ENCODE measurements at regions not wholly inside any gene's neighbourhood (a gene's known extent, or its start where the extent isn't known, plus 50 kb on each side); places are given as distances from the start of the nearest gene placed in this dataset.

DNA sequence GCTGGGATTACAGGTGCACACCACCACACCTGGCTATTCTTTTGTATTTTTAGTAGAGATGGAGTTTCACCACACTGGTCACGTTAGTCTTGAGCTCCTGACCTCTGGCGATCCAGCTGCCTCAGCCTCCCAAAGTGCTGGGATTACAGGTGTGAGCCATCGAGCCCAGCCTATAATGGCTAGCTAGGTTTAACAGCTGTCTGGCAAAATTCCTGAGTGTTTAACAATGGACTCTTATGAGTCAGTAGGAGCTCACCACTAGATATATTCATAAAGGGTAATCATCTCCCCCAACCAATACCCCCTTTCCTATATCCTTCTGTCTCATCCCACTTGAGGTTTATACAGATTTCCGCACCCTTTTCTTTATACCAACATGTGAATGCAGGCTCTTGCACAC is 91.5 kb upstream of the CDH13 start:
- TF ChIP-seq GABPA (IDR thresholded peaks at IDR 0.05; ENCODE audit: low read depth) = no peak
- TF ChIP-seq, protein P1, sequence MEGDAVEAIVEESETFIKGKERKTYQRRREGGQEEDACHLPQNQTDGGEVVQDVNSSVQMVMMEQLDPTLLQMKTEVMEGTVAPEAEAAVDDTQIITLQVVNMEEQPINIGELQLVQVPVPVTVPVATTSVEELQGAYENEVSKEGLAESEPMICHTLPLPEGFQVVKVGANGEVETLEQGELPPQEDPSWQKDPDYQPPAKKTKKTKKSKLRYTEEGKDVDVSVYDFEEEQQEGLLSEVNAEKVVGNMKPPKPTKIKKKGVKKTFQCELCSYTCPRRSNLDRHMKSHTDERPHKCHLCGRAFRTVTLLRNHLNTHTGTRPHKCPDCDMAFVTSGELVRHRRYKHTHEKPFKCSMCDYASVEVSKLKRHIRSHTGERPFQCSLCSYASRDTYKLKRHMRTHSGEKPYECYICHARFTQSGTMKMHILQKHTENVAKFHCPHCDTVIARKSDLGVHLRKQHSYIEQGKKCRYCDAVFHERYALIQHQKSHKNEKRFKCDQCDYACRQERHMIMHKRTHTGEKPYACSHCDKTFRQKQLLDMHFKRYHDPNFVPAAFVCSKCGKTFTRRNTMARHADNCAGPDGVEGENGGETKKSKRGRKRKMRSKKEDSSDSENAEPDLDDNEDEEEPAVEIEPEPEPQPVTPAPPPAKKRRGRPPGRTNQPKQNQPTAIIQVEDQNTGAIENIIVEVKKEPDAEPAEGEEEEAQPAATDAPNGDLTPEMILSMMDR (IDR thresholded peaks at IDR 0.05; ENCODE audit: insufficient read depth, low read length) = no peak
- Histone ChIP-seq H3K4me3 (replicated peaks; ENCODE audit: insufficient read depth, low read length) (no peak overlapping the region), H3K27me3 (ENCODE audit: insufficient read depth, poor library complexity, severe bottlenecking) (no peaks in the 10 kb centered on the region), H3K27ac (replicated peaks) (no peak overlapping the region)
- DNase-seq (ENCODE audit: low read depth in 1 of 2, low spot score in 1 of 2) = no peak

DNA sequence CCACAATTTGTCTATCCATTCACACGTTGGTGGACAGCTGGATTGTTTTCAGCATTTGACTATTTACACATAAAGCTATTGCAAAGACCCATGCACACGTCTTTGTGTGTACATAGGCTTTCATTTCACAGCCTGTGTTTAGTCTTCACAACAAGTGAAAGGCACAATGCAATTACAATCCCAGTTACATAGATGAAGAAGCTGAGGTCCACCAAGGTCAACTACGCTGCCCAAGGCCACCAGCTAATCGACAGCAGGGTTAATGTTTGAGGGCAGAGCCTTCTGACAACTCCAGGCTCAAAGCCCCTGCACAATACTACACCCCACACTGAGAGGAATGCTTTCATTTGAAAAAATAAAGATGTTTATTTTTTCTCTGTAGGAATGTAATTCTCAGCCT is 93.6 kb upstream of the CDH13 start:
- no peaks in the 10 kb centered on the region for H3K27me3 ChIP-seq (ENCODE audit: insufficient read depth, poor library complexity, severe bottlenecking)
- TF ChIP-seq, protein P1 (IDR thresholded peaks at IDR 0.05; ENCODE audit: insufficient read depth, low read length) = no peak
- DNase-seq (ENCODE audit: low read depth in 1 of 2, low spot score in 1 of 2) = no peak
- H3K4me3 ChIP-seq (replicated peaks; ENCODE audit: insufficient read depth, low read length) = no peak overlapping the region
- no peak overlapping the region for H3K27ac ChIP-seq (replicated peaks)

DNA sequence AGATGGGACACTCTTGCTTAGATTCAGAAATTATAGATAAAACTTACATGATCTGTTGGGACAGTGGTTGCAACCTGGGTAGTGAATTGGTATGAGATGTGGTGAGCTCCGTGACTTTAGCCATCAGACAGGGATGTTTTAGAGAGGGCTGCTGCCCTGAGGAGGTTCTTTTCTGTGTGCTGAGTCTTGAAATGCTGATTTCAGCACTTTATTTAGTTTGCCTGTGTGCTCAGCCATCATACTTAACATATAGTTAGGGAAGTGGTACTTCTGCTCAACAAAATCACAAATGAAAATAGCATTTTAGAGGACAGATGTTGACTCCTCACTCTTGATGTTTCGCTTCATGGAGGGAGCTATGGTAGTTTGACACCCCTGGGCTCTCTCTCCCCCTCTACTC is 95.9 kb upstream of the CDH13 start:
- TF ChIP-seq GABPA (IDR thresholded peaks at IDR 0.05; ENCODE audit: low read depth) (no peak), POLR2AphosphoS5 (IDR thresholded peaks at IDR 0.05; ENCODE audit: low read depth) (no peak), SPI1 (IDR thresholded peaks at IDR 0.05; ENCODE audit: borderline replicate concordance, low read depth) (no peak)
- TF ChIP-seq, protein P1 (IDR thresholded peaks at IDR 0.05; ENCODE audit: insufficient read depth, low read length) = no peak
- TF ChIP-seq, protein P2, sequence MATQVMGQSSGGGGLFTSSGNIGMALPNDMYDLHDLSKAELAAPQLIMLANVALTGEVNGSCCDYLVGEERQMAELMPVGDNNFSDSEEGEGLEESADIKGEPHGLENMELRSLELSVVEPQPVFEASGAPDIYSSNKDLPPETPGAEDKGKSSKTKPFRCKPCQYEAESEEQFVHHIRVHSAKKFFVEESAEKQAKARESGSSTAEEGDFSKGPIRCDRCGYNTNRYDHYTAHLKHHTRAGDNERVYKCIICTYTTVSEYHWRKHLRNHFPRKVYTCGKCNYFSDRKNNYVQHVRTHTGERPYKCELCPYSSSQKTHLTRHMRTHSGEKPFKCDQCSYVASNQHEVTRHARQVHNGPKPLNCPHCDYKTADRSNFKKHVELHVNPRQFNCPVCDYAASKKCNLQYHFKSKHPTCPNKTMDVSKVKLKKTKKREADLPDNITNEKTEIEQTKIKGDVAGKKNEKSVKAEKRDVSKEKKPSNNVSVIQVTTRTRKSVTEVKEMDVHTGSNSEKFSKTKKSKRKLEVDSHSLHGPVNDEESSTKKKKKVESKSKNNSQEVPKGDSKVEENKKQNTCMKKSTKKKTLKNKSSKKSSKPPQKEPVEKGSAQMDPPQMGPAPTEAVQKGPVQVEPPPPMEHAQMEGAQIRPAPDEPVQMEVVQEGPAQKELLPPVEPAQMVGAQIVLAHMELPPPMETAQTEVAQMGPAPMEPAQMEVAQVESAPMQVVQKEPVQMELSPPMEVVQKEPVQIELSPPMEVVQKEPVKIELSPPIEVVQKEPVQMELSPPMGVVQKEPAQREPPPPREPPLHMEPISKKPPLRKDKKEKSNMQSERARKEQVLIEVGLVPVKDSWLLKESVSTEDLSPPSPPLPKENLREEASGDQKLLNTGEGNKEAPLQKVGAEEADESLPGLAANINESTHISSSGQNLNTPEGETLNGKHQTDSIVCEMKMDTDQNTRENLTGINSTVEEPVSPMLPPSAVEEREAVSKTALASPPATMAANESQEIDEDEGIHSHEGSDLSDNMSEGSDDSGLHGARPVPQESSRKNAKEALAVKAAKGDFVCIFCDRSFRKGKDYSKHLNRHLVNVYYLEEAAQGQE (IDR thresholded peaks at IDR 0.05; ENCODE audit: insufficient replicate concordance, low read depth) = no peak
- DNase-seq (ENCODE audit: low read depth in 1 of 2, low spot score in 1 of 2) = no peak
- H3K27ac ChIP-seq (replicated peaks) = no peak overlapping the region
- no peak overlapping the region for H3K4me3 ChIP-seq (replicated peaks; ENCODE audit: insufficient read depth, low read length)
- no peaks in the 10 kb centered on the region for H3K27me3 ChIP-seq (ENCODE audit: insufficient read depth, poor library complexity, severe bottlenecking)

DNA sequence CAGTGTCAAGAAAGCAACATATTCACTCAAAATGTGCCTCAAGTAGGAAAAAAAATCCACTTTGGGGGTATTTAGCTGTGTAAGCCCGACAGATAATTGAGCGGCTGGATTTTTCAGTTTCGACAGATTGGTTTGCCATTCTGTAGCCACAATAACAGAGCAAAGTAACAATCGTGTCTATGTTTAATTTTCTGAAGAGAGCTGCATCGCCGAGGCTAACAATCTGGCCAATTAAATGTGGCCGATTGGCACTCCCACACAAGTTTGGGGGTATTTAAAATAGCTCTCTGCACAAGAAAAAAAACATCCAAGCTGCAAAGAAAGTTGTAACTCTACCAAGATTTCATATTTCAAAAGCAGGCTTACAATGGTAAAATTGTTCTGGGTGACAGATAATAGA is 99.7 kb upstream of the CDH13 start:
- TF ChIP-seq SPI1 (IDR thresholded peaks at IDR 0.05; ENCODE audit: borderline replicate concordance, low read depth) (no peak), GABPA (IDR thresholded peaks at IDR 0.05; ENCODE audit: low read depth) (no peak), POLR2AphosphoS5 (IDR thresholded peaks at IDR 0.05; ENCODE audit: low read depth) (no peak)
- TF ChIP-seq, protein P2 (IDR thresholded peaks at IDR 0.05; ENCODE audit: insufficient replicate concordance, low read depth) = no peak
- TF ChIP-seq, protein P1 (IDR thresholded peaks at IDR 0.05; ENCODE audit: insufficient read depth, low read length) = no peak
- no peak for DNase-seq (ENCODE audit: low read depth in 1 of 2, low spot score in 1 of 2)
- no peak overlapping the region for H3K27ac ChIP-seq (replicated peaks)
- H3K4me3 ChIP-seq (replicated peaks; ENCODE audit: insufficient read depth, low read length) = no peak overlapping the region
- H3K27me3 ChIP-seq (ENCODE audit: insufficient read depth, poor library complexity, severe bottlenecking) = no peaks in the 10 kb centered on the region
